ENCODE measurements at regions not wholly inside any gene's neighbourhood (a gene's known extent, or its start where the extent isn't known, plus 50 kb on each side); places are given as distances from the start of the nearest gene placed in this dataset.

GRCh38 chr4:43352859-43353258, 460.3 kb downstream of the GRXCR1 start:
- TF ChIP-seq CTCF (IDR thresholded peaks at IDR 0.05; ENCODE audit: insufficient read depth, low read depth, low read length): no peak
- TF ChIP-seq EZH2 (IDR thresholded peaks at IDR 0.05; ENCODE audit: insufficient read depth, low read length): no peak
